GM12878 (cell line): ENCODE measurements at regions not wholly inside any gene's neighbourhood (a gene's known extent, or its start where the extent isn't known, plus 50 kb on each side); places are given as distances from the start of the nearest gene placed in this dataset.

ENCODE experiments used
- ATAC-seq: fragments of 200-7000 bp; cut with Tn5 transposase; 3 replicates; pipeline ENCODE4 v1.9.1; 2020; ENCODE audit warnings: mild to moderate bottlenecking, moderate library complexity
- BruUV-seq: library from RNA; stranded (reverse); fragments of 400-500 nt; replicated peaks from 2 replicates; lab custom pipeline; 2021; lab: Mats Ljungman, UMichigan
- CTCF ChIA-PET: fragments of 300-600 bp; sonication (Branson Sonifier 250); formaldehyde crosslinking; extraction: SDS; loops from one replicate; lab custom pipeline; 2021; ENCODE audit warnings: inconsistent platforms; lab: Yijun Ruan, JAX
- POLR2A ChIA-PET: fragments of 350-600 bp; formaldehyde crosslinking; extraction: SDS; loops from one replicate; lab custom pipeline; 2021; ENCODE audit warnings: inconsistent platforms; lab: Charles Lee
- RAD21 ChIA-PET: fragments of 300-600 bp; sonication (Branson Sonifier 250); formaldehyde crosslinking; loops from one replicate; lab custom pipeline; 2023; ENCODE audit warnings: antibody characterized with exemption; ENCODE audit not compliant: unreplicated experiment; lab: Charles Lee
- SMC1A ChIA-PET: fragments of 300-600 bp; sonication (Branson Sonifier 250); formaldehyde crosslinking; loops from one replicate; lab custom pipeline; 2023; ENCODE audit not compliant: unreplicated experiment, uncharacterized antibody; lab: Charles Lee
- DNase-seq: peaks from one replicate; pipeline ENCODE4 v3.0.0-alpha.2; 2011; ENCODE audit warnings: low read depth, low spot score
- FAIRE-seq: peaks from 3 replicates; lab custom pipeline; 2011; peaks lifted over from hg19 to GRCh38; lab: Jason Lieb, UNC
- H2AFZ ChIP-seq: 2 replicates; pipeline ENCODE4 v1.6.0; 2011; ENCODE audit warnings: low read depth, low read length, control low read depth; ENCODE audit not compliant: control insufficient read depth
- H3K27ac ChIP-seq: 2 replicates; pipeline ENCODE4 v1.5.1; 2011; ENCODE audit warnings: control low read depth; ENCODE audit not compliant: control insufficient read depth, insufficient read depth
- H3K27me3 ChIP-seq, 2 experiments: replicated peaks in 1 of 2; 2 replicates each; pipeline versions ENCODE4 v1.6.0 to v1.6.1; 2011; ENCODE audit warnings: low read length in 1 of 2; ENCODE audit not compliant: control insufficient read depth in 2 of 2, insufficient read depth in 2 of 2
- H3K36me3 ChIP-seq, 2 experiments: 2 replicates each; pipeline ENCODE4 v1.5.1; 2011; ENCODE audit warnings: low read length in 1 of 2; ENCODE audit not compliant: control insufficient read depth in 2 of 2, insufficient read depth in 2 of 2
- H3K4me1 ChIP-seq: 2 replicates; pipeline ENCODE4 v1.6.1; 2011; ENCODE audit warnings: mild to moderate bottlenecking, low read length, moderate library complexity, mixed read lengths; ENCODE audit not compliant: control insufficient read depth, insufficient read depth
- H3K4me2 ChIP-seq: 2 replicates; pipeline ENCODE4 v1.6.0; 2011; ENCODE audit warnings: control low read depth; ENCODE audit not compliant: control insufficient read depth, insufficient read depth
- H3K4me3 ChIP-seq: fragments of 200-600 bp; sonication (generic); 2 replicates; pipeline ENCODE4 v1.5.1; 2016
- H3K79me2 ChIP-seq: 2 replicates; pipeline ENCODE4 v1.6.0; 2011; ENCODE audit warnings: low read length; ENCODE audit not compliant: control insufficient read depth, insufficient read depth
- H3K9ac ChIP-seq: 2 replicates; pipeline ENCODE4 v1.8.0; 2011; ENCODE audit warnings: low read length, control low read depth, mixed read lengths; ENCODE audit not compliant: control insufficient read depth, insufficient read depth
- H3K9me3 ChIP-seq: replicated peaks from 3 replicates; pipeline ENCODE4 v1.5.1; 2011; ENCODE audit warnings: mild to moderate bottlenecking, low read length; ENCODE audit not compliant: control insufficient read depth, insufficient read depth
- H4K20me1 ChIP-seq: 2 replicates; pipeline ENCODE4 v1.6.0; 2011; ENCODE audit not compliant: control insufficient read depth, insufficient read depth
- CREB1 ChIP-seq: IDR thresholded peaks from 2 replicates; pipeline ENCODE4 v1.6.1; 2012; ENCODE audit warnings: low read depth, mild to moderate bottlenecking, inconsistent platforms
- E2F4 ChIP-seq: IDR thresholded peaks from 2 replicates; pipeline ENCODE4 v1.6.1; 2012; ENCODE audit warnings: low read depth, low read length, improper control_type of control experiment
- ESRRA ChIP-seq: IDR thresholded peaks from 2 replicates; pipeline ENCODE4 v1.6.1; 2012; ENCODE audit warnings: mild to moderate bottlenecking, low read length, improper control_type of control experiment
- ETV6 ChIP-seq, 2 experiments: fragments of 450-650 bp in 1 of 2; IDR thresholded peaks in 1 of 2; conservative IDR thresholded peaks in 1 of 2; 2 replicates each; pipeline ENCODE4 v1.6.1; 2014; ENCODE audit warnings: antibody characterized with exemption in 1 of 2, borderline replicate concordance in 1 of 2, low read depth in 1 of 2, mild to moderate bottlenecking in 1 of 2, moderate library complexity in 1 of 2
- FOXM1 ChIP-seq: IDR thresholded peaks from 2 replicates; pipeline ENCODE4 v1.6.1; 2012; ENCODE audit warnings: low read depth, mild to moderate bottlenecking, inconsistent platforms, low read length, moderate library complexity
- IKZF2 ChIP-seq, 2 experiments: fragments of 450-650 bp; IDR thresholded peaks; 2 replicates each; pipeline ENCODE4 v1.6.1; 2017; ENCODE audit warnings: mild to moderate bottlenecking in 2 of 2, moderate library complexity in 2 of 2
- MEF2A ChIP-seq: IDR thresholded peaks from 2 replicates; pipeline ENCODE4 v1.6.1; 2011; ENCODE audit warnings: low read depth, mild to moderate bottlenecking, low read length, moderate library complexity; ENCODE audit not compliant: insufficient read depth
- MEF2B ChIP-seq: fragments of 450-650 bp; IDR thresholded peaks from 2 replicates; pipeline ENCODE4 v1.6.1; 2018; ENCODE audit warnings: mild to moderate bottlenecking, moderate library complexity; ENCODE audit not compliant: partially characterized antibody, poor library complexity, severe bottlenecking
- MLLT1 ChIP-seq: fragments of 450-650 bp; IDR thresholded peaks from 2 replicates; pipeline ENCODE4 v1.6.1; 2016; ENCODE audit warnings: mild to moderate bottlenecking
- MTA2 ChIP-seq: fragments of 450-650 bp; IDR thresholded peaks from 2 replicates; pipeline ENCODE4 v1.6.1; 2016; ENCODE audit warnings: low read depth, mild to moderate bottlenecking, moderate library complexity
- SIX5 ChIP-seq: IDR thresholded peaks from 2 replicates; pipeline ENCODE4 v1.6.1; 2011; ENCODE audit warnings: mild to moderate bottlenecking, low read depth, low read length, moderate library complexity; ENCODE audit not compliant: severe bottlenecking
- SMARCA5 ChIP-seq: fragments of 450-650 bp; IDR thresholded peaks from 2 replicates; pipeline ENCODE4 v1.6.1; 2017; ENCODE audit warnings: mild to moderate bottlenecking
- TBL1XR1 ChIP-seq: IDR thresholded peaks from 2 replicates; pipeline ENCODE4 v1.6.1; 2012; ENCODE audit warnings: low read depth, low read length, improper control_type of control experiment
- YBX1 ChIP-seq: fragments of 450-650 bp; IDR thresholded peaks from 2 replicates; pipeline ENCODE4 v1.6.1; 2016; ENCODE audit warnings: antibody characterized with exemption
- whole genome bisulfite sequencing: methylation state at CpG from one replicate; pipeline ENCODE4 v1.1.6; 2016; ENCODE audit warnings: low lambda C conversion rate; ENCODE audit not compliant: insufficient replicate concordance, insufficient coverage; ENCODE audit errors: missing lambda C conversion rate; 5-methylcytosine and 5-hydroxymethylcytosine counted together
- in situ Hi-C: fragments of 300-500 bp; cut with MboI; formaldehyde crosslinking; loops from 9 replicates; pipeline ENCODE4 v1.14.3; 2018; ENCODE audit warnings: mixed read lengths
- intact Hi-C: fragments of 100-400 bp; cut with micrococcal nuclease; formaldehyde crosslinking; loops from one replicate; pipeline ENCODE4 v1.14.2; 2022; ENCODE audit not compliant: unreplicated experiment
- TF ChIP-seq, protein P1 (sequence below): IDR thresholded peaks from 2 replicates; pipeline ENCODE4 v1.6.1; 2011; ENCODE audit warnings: borderline replicate concordance, low read depth, mild to moderate bottlenecking, moderate library complexity, mixed read lengths, low read length; ENCODE audit not compliant: insufficient read depth; ENCODE audit errors: extremely low read length

- ChIA-PET CTCF (no interaction called here), RAD21 (no interaction called here)
- Histone ChIP-seq H3K9me3 (no peaks in the 10 kb centered on the region), H3K79me2 (no peaks in the 10 kb centered on the region), H3K9ac (no peak overlapping the region), H2AFZ (no peak overlapping the region), H3K36me3 (no peaks in the 10 kb centered on the region), H3K4me2 (no peak overlapping the region)
- no peak for DNase-seq
- no peak for ATAC-seq
- TF ChIP-seq CREB1 (no peak), IKZF2 (IDR thresholded peaks at IDR 0.05) (no peak)
- TF ChIP-seq, all 136 proteins: peak for 0
- Histone ChIP-seq H4K20me1 (no peaks in the 10 kb centered on the region), H3K4me3 (no peak overlapping the region), H3K4me1 (no peaks in the 10 kb centered on the region), H3K27ac (no peak overlapping the region), H3K27me3 (no peaks in the 10 kb centered on the region)
- no peak for FAIRE-seq
- intact Hi-C loops (no loop called here), in situ Hi-C loops (no loop called here)
- BruUV-seq: no TSS peak
- ChIA-PET POLR2A (no interaction called here), SMC1A (no interaction called here)
- 0% methylated on average over 1 of the region's 1 CpG for WGBS
These were observed 452.8 kb upstream of the POT1 start for GRCh38 chr7:125382401-125382800.

DNA sequence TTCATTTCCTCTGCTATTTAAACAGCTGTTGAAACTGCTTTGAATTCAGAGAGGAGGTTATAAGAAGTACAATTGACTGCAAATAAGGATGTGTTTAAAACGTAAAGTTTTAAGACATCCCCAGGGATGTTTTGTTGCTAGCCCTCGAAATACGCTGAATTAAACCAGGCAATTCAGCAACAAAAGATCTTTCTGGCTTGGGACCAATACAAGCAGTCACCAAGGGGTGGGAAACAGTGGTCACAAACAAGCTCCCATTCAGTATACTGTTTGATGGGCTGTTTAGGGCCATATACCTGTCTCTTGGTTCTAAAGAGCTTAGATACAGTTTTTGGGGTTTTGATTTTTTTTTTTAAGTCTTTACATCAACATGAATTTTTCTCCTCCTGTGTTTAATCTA, 446.3 kb upstream of the POT1 start:
- Histone ChIP-seq H3K36me3 (no peaks in the 10 kb centered on the region), H3K4me3 (no peak overlapping the region), H3K4me2 (no peak overlapping the region), H3K9me3 (no peaks in the 10 kb centered on the region), H4K20me1 (no peaks in the 10 kb centered on the region), H3K9ac (no peak overlapping the region), H3K27ac (no peak overlapping the region), H3K4me1 (no peaks in the 10 kb centered on the region), H2AFZ (no peak overlapping the region), H3K27me3 (no peaks in the 10 kb centered on the region), H3K79me2 (no peaks in the 10 kb centered on the region)
- POLR2A ChIA-PET: no interaction called here
- no peak for ATAC-seq
- RAD21 ChIA-PET: no interaction called here
- CTCF ChIA-PET: no interaction called here
- intact Hi-C loops (no loop called here), in situ Hi-C loops (no loop called here)
- no peak for DNase-seq
- no peak for FAIRE-seq
- no TSS peak for BruUV-seq
- WGBS: 5% methylated on average over 3 of the region's 3 CpGs
- SMC1A ChIA-PET: no interaction called here
- TF ChIP-seq MLLT1: no peak
- TF ChIP-seq, protein P1, sequence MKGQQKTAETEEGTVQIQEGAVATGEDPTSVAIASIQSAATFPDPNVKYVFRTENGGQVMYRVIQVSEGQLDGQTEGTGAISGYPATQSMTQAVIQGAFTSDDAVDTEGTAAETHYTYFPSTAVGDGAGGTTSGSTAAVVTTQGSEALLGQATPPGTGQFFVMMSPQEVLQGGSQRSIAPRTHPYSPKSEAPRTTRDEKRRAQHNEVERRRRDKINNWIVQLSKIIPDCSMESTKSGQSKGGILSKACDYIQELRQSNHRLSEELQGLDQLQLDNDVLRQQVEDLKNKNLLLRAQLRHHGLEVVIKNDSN: no peak
- no peak for TF ChIP-seq MTA2
- no peak for TF ChIP-seq TBL1XR1
- no peak for TF ChIP-seq FOXM1
- no peak for TF ChIP-seq SIX5
- no peak for TF ChIP-seq MEF2A
- no peak for TF ChIP-seq YBX1
- no peak for TF ChIP-seq MEF2B
- no peak for TF ChIP-seq E2F4
- no peak for TF ChIP-seq ESRRA
- TF ChIP-seq SMARCA5: no peak
- TF ChIP-seq ETV6 (conservative IDR thresholded peaks at IDR 0.05 in 1 of 2, IDR thresholded peaks at IDR 0.05 in 1 of 2; ENCODE audit: borderline replicate concordance in 1 of 2, low read depth in 1 of 2): no peak
